ENCODE measurements at regions not wholly inside any gene's neighbourhood (a gene's known extent, or its start where the extent isn't known, plus 50 kb on each side); places are given as distances from the start of the nearest gene placed in this dataset.
"Not testable (repeated sequence)": the region's sequence is repeated elsewhere in the genome, so short reads cannot be mapped to it uniquely, and the experiment has no call there.

GRCh38 chr3:104909721-104910120, 457.0 kb upstream of the ALCAM start:
- peak; percentile 15 for DNase-seq (ENCODE audit: low spot score)

GRCh38 chr3:104911376-104911775, 455.3 kb upstream of the ALCAM start:
- DNase-seq (ENCODE audit: low spot score), result no peak

- no peak for DNase-seq (ENCODE audit: low spot score)
Observed at GRCh38 chr3:104916971-104917370, 449.7 kb upstream of the ALCAM start.

- peak; percentile 30 for DNase-seq (ENCODE audit: low spot score)
Observed at GRCh38 chr3:104920512-104920911, 446.2 kb upstream of the ALCAM start.

- DNase-seq (ENCODE audit: low spot score), result no peak
Observed at GRCh38 chr3:104933972-104934371, 432.7 kb upstream of the ALCAM start.

GRCh38 chr3:104935613-104936012, 431.1 kb upstream of the ALCAM start:
- DNase-seq (ENCODE audit: low spot score), result no peak

- DNase-seq (ENCODE audit: low spot score), result no peak
Observed at GRCh38 chr3:104939196-104939595, 427.5 kb upstream of the ALCAM start.

GRCh38 chr3:104941785-104942184, 424.9 kb upstream of the ALCAM start:
- no peak for DNase-seq (ENCODE audit: low spot score)

- DNase-seq (ENCODE audit: low spot score), result no peak
Observed at GRCh38 chr3:104943974-104944373, 422.7 kb upstream of the ALCAM start.

GRCh38 chr3:104947943-104948342, 418.8 kb upstream of the ALCAM start:
- no peak for DNase-seq (ENCODE audit: low spot score)

GRCh38 chr3:104949810-104950209, 416.9 kb upstream of the ALCAM start:
- DNase-seq (ENCODE audit: low spot score), result not testable (repeated sequence)

GRCh38 chr3:104951426-104951825, 415.3 kb upstream of the ALCAM start:
- DNase-seq (ENCODE audit: low spot score), result no peak

- DNase-seq (ENCODE audit: low spot score), result peak; percentile 79
Observed at GRCh38 chr3:104952146-104952972, 414.4 kb upstream of the ALCAM start.

GRCh38 chr3:104956620-104957345, 409.9 kb upstream of the ALCAM start:
- DNase-seq (ENCODE audit: low spot score), result no peak

GRCh38 chr3:104960579-104960978, 406.1 kb upstream of the ALCAM start:
- DNase-seq (ENCODE audit: low spot score), result peak; percentile 1

- DNase-seq (ENCODE audit: low spot score), result no peak
Observed at GRCh38 chr3:104961851-104962250, 404.9 kb upstream of the ALCAM start.

GRCh38 chr3:104974316-104974715, 392.4 kb upstream of the ALCAM start:
- no peak for DNase-seq (ENCODE audit: low spot score)

GRCh38 chr3:104977719-104978118, 389.0 kb upstream of the ALCAM start:
- no peak for DNase-seq (ENCODE audit: low spot score)

GRCh38 chr3:104982130-104982529, 384.6 kb upstream of the ALCAM start:
- DNase-seq (ENCODE audit: low spot score), result no peak

- no peak for DNase-seq (ENCODE audit: low spot score)
Observed at GRCh38 chr3:104987859-104988258, 378.9 kb upstream of the ALCAM start.

GRCh38 chr3:104988496-104988895, 378.2 kb upstream of the ALCAM start:
- DNase-seq (ENCODE audit: low spot score), result peak; percentile 2

GRCh38 chr3:104989878-104990277, 376.8 kb upstream of the ALCAM start:
- DNase-seq (ENCODE audit: low spot score), result no peak

- DNase-seq (ENCODE audit: low spot score), result no peak
Observed at GRCh38 chr3:104990758-104991157, 376.0 kb upstream of the ALCAM start.
